ENCODE measurements at regions not wholly inside any gene's neighbourhood (a gene's known extent, or its start where the extent isn't known, plus 50 kb on each side); places are given as distances from the start of the nearest gene placed in this dataset.

- no peak overlapping the region for H3K27ac Mint-ChIP-seq
- peaks cover 20% of the 10 kb centered on the region for H3K4me1 Mint-ChIP-seq (ENCODE audit: unreplicated experiment)
- DNase-seq (ENCODE audit: extremely low spot score, unreplicated experiment) = no peak
- H3K9me3 Mint-ChIP-seq = peaks cover 9% of the 10 kb centered on the region
- H3K4me3 Mint-ChIP-seq = no peak overlapping the region
- H3K27me3 Mint-ChIP-seq = no peaks in the 10 kb centered on the region
- TF ChIP-seq CTCF (conservative IDR thresholded peaks at IDR 0.05) = no peak
- H3K36me3 Mint-ChIP-seq = no peaks in the 10 kb centered on the region
Observed at GRCh38 chr12:41963398-41963797, 181.3 kb downstream of the GXYLT1 start.

GRCh38 chr12:41962171-41962572 lies 182.5 kb downstream of the GXYLT1 start:
- no peak for DNase-seq (ENCODE audit: extremely low spot score, unreplicated experiment)
- no peak for TF ChIP-seq CTCF (conservative IDR thresholded peaks at IDR 0.05)
- no peak overlapping the region for H3K4me3 Mint-ChIP-seq
- H3K27me3 Mint-ChIP-seq = no peaks in the 10 kb centered on the region
- no peaks in the 10 kb centered on the region for H3K36me3 Mint-ChIP-seq
- no peak overlapping the region for H3K27ac Mint-ChIP-seq
- H3K9me3 Mint-ChIP-seq = peaks cover 9% of the 10 kb centered on the region
- H3K4me1 Mint-ChIP-seq (ENCODE audit: unreplicated experiment) = peaks cover 8% of the 10 kb centered on the region

- H3K4me1 Mint-ChIP-seq (ENCODE audit: unreplicated experiment) = no peaks in the 10 kb centered on the region
- H3K36me3 Mint-ChIP-seq = no peaks in the 10 kb centered on the region
- TF ChIP-seq CTCF (conservative IDR thresholded peaks at IDR 0.05) = no peak
- no peak for DNase-seq (ENCODE audit: extremely low spot score, unreplicated experiment)
- H3K27ac Mint-ChIP-seq = no peak overlapping the region
- H3K4me3 Mint-ChIP-seq = no peak overlapping the region
- H3K9me3 Mint-ChIP-seq = peaks cover under 1% of the 10 kb centered on the region
- H3K27me3 Mint-ChIP-seq = no peaks in the 10 kb centered on the region
Observed at GRCh38 chr12:41959271-41959670, 185.4 kb downstream of the GXYLT1 start.

GRCh38 chr12:41956353-41956752 lies 188.3 kb downstream of the GXYLT1 start:
- Mint-ChIP-seq H3K4me3 (no peak overlapping the region), H3K4me1 (ENCODE audit: unreplicated experiment) (no peaks in the 10 kb centered on the region), H3K9me3 (peaks cover 5% of the 10 kb centered on the region), H3K27me3 (no peaks in the 10 kb centered on the region), H3K27ac (no peak overlapping the region), H3K36me3 (peaks cover 3% of the 10 kb centered on the region)
- no peak for TF ChIP-seq CTCF (conservative IDR thresholded peaks at IDR 0.05)
- DNase-seq (ENCODE audit: extremely low spot score, unreplicated experiment) = no peak

- no peaks in the 10 kb centered on the region for H3K4me1 Mint-ChIP-seq (ENCODE audit: unreplicated experiment)
- H3K27ac Mint-ChIP-seq = no peak overlapping the region
- H3K4me3 Mint-ChIP-seq = no peak overlapping the region
- peaks cover 3% of the 10 kb centered on the region for H3K36me3 Mint-ChIP-seq
- H3K9me3 Mint-ChIP-seq = peaks cover 24% of the 10 kb centered on the region
- H3K27me3 Mint-ChIP-seq = no peaks in the 10 kb centered on the region
- DNase-seq (ENCODE audit: extremely low spot score, unreplicated experiment) = no peak
- TF ChIP-seq CTCF (conservative IDR thresholded peaks at IDR 0.05) = no peak
Observed at GRCh38 chr12:41950455-41950854, 194.2 kb downstream of the GXYLT1 start.

GRCh38 chr12:41946106-41946505 lies 198.6 kb downstream of the GXYLT1 start:
- no peak for TF ChIP-seq CTCF (conservative IDR thresholded peaks at IDR 0.05)

More at GRCh38 chr12:41946106-41946505, 198.6 kb downstream of the GXYLT1 start:
- Mint-ChIP-seq H3K9me3 (peaks cover 18% of the 10 kb centered on the region), H3K27me3 (no peaks in the 10 kb centered on the region), H3K27ac (no peak overlapping the region), H3K4me1 (ENCODE audit: unreplicated experiment) (peaks cover 9% of the 10 kb centered on the region), H3K36me3 (no peaks in the 10 kb centered on the region), H3K4me3 (no peak overlapping the region)
- DNase-seq (ENCODE audit: extremely low spot score, unreplicated experiment) = no peak
